ENCODE measurements at regions not wholly inside any gene's neighbourhood (a gene's known extent, or its start where the extent isn't known, plus 50 kb on each side); places are given as distances from the start of the nearest gene placed in this dataset.

GRCh38 chr5:73303148-73304079 is 130.4 kb downstream of the TMEM174 start:
- ATAC-seq, result peak; percentile 62
- H3K27ac Mint-ChIP-seq, result no peak overlapping the region
- peaks cover 87% of the 10 kb centered on the region for H3K27me3 Mint-ChIP-seq (ENCODE audit: insufficient read depth, low read depth, poor library complexity)

More at GRCh38 chr5:73303148-73304079, 130.4 kb downstream of the TMEM174 start:
- Histone ChIP-seq H3K36me3 (ENCODE audit: insufficient read depth) (no peaks in the 10 kb centered on the region), H3K9me2 (ENCODE audit: insufficient read depth) (0 out of 2 replicates have a peak, but pooled peaks cover 5% of the 10 kb centered on the region), H4K20me1 (replicated peaks; ENCODE audit: insufficient read depth) (peaks cover 11% of the 10 kb centered on the region), H3K27ac (ENCODE audit: low read depth) (no peak overlapping the region), H3F3A (replicated peaks; ENCODE audit: low read depth) (peaks cover 24% of the 10 kb centered on the region), H3K4me1 (ENCODE audit: insufficient read depth) (peaks cover 52% of the 10 kb centered on the region), H3K79me2 (replicated peaks; ENCODE audit: insufficient read depth) (no peaks in the 10 kb centered on the region), H3K4me3 (peak overlapping the region; percentile 80), H3K27me3 (ENCODE audit: insufficient read depth) (peaks cover 100% of the 10 kb centered on the region), H3K4me2 (peak overlapping the region; percentile 89), H2AFZ (peak overlapping the region; percentile 96)
- Mint-ChIP-seq H3K9me3 (peaks cover 6% of the 10 kb centered on the region; the same call in 2 of the 3 replicates), H3K4me3 (peak overlapping the region; percentile 70), H3K4me1 (peaks cover 42% of the 10 kb centered on the region), H3K36me3 (ENCODE audit: low read depth) (no peaks in the 10 kb centered on the region)
- TF ChIP-seq EZH2phosphoT487 (IDR thresholded peaks at IDR 0.05; ENCODE audit: unreplicated experiment) (peak; percentile 79), EZH2 (IDR thresholded peaks at IDR 0.05; ENCODE audit: low read depth, unreplicated experiment) (peak; percentile 58), NANOG (IDR thresholded peaks at IDR 0.05; ENCODE audit: borderline replicate concordance) (no peak), CTCF (conservative IDR thresholded peaks at IDR 0.05; ENCODE audit: low read depth in 2 of 2) (peak; percentile 67 to 77), JUNB (IDR thresholded peaks at IDR 0.05; ENCODE audit: unreplicated experiment) (no peak), ZNF114 (CRISPR knock-in tag; IDR thresholded peaks at IDR 0.05) (no peak), CREB1 (CRISPR knock-in tag; IDR thresholded peaks at IDR 0.05; ENCODE audit: low read depth) (peak; percentile 68), STAT1 (IDR thresholded peaks at IDR 0.05; ENCODE audit: unreplicated experiment) (no peak), REST (IDR thresholded peaks at IDR 0.05; ENCODE audit: unreplicated experiment) (no peak), ZNF331 (CRISPR knock-in tag; IDR thresholded peaks at IDR 0.05; ENCODE audit: low read depth) (no peak), ZNF462 (CRISPR knock-in tag; IDR thresholded peaks at IDR 0.05) (no peak), POLR2AphosphoS5 (IDR thresholded peaks at IDR 0.05; ENCODE audit: low read depth) (no peak)
- TF ChIP-seq, protein P1, sequence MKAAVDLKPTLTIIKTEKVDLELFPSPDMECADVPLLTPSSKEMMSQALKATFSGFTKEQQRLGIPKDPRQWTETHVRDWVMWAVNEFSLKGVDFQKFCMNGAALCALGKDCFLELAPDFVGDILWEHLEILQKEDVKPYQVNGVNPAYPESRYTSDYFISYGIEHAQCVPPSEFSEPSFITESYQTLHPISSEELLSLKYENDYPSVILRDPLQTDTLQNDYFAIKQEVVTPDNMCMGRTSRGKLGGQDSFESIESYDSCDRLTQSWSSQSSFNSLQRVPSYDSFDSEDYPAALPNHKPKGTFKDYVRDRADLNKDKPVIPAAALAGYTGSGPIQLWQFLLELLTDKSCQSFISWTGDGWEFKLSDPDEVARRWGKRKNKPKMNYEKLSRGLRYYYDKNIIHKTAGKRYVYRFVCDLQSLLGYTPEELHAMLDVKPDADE (IDR thresholded peaks at IDR 0.05), result no peak
- peak; percentile 86 for DNase-seq (ENCODE audit: low spot score)
